GM23248 (cell line): ENCODE measurements at regions not wholly inside any gene's neighbourhood (a gene's known extent, or its start where the extent isn't known, plus 50 kb on each side); places are given as distances from the start of the nearest gene placed in this dataset.

Experiments used
- EZH2 ChIP-seq: fragments of 200-600 bp; sonication (generic); IDR thresholded peaks from 2 replicates; pipeline ENCODE4 v1.6.1; 2018; ENCODE audit warnings: antibody characterized with exemption, mild to moderate bottlenecking; ENCODE audit not compliant: insufficient read depth, poor library complexity, severe bottlenecking
- EZH2phosphoT487 ChIP-seq: fragments of 200-600 bp; sonication (generic); IDR thresholded peaks from 2 replicates; pipeline ENCODE4 v1.6.1; 2018; ENCODE audit warnings: antibody characterized with exemption, moderate library complexity, mild to moderate bottlenecking, low read depth; ENCODE audit not compliant: insufficient read depth

DNA sequence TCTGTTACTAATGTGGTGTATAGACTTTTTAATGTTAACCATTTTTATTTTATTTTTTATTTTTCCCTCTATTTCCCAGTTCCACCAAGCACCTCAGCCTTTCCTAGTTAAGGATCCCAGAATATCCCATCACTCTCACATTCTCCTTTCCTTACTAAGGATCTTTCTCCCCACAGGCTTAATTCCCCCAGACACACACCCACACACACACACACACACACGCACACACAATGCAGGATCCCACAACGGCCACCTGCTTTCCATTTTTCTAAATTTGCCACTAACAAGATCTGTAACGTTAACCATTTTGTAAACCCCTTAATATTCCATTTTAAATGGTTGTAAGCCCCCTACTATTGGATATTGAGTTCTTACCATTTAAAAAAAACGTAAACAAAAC lies 404.1 kb downstream of the ZIC1 start:
- TF ChIP-seq EZH2 = no peak
- no peak for TF ChIP-seq EZH2phosphoT487
